SK-N-SH (cell line): ENCODE measurements at regions not wholly inside any gene's neighbourhood (a gene's known extent, or its start where the extent isn't known, plus 50 kb on each side); places are given as distances from the start of the nearest gene placed in this dataset.

Experiments used
- POLR2AphosphoS5 ChIP-seq: IDR thresholded peaks from 2 replicates; pipeline ENCODE4 v1.6.1; 2012; ENCODE audit warnings: low read depth, low read length
- TAF1 ChIP-seq: IDR thresholded peaks from 2 replicates; pipeline ENCODE4 v1.6.1; 2012; ENCODE audit warnings: low read depth, mild to moderate bottlenecking, low read length, moderate library complexity, borderline replicate concordance
- TF ChIP-seq, protein P1 (sequence below): IDR thresholded peaks from 2 replicates; pipeline ENCODE4 v1.4.0; 2012; ENCODE audit warnings: low read depth

DNA sequence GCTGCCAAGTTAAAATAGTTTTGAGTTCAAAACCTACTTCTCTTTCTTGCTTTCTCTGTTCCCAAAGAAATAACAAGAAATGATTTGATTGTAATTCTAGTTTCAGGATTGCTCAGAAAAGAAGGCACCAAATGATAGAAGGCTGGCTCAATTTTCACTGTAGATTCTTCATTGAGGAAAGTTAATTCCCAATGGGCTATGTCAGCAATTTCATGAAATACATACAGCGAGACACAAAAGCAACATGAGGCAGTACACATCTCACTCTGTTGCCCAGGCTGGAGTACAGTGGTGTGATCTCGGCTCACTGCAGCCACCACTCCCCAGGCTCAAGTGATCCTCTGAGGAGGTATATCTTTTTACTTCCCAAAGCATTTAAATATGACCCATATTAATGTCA is 1659.9 kb upstream of the C9orf72 start:
- no peak for TF ChIP-seq POLR2AphosphoS5
- TF ChIP-seq, protein P1, sequence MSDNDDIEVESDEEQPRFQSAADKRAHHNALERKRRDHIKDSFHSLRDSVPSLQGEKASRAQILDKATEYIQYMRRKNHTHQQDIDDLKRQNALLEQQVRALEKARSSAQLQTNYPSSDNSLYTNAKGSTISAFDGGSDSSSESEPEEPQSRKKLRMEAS: no peak
- no peak for TF ChIP-seq TAF1
